H1 (cell line): ENCODE measurements at regions not wholly inside any gene's neighbourhood (a gene's known extent, or its start where the extent isn't known, plus 50 kb on each side); places are given as distances from the start of the nearest gene placed in this dataset.

Experiments used
- CTCF ChIA-PET: fragments of 300-600 bp; sonication (Branson Sonifier 250); formaldehyde crosslinking; loops from one replicate; lab custom pipeline; 2021; ENCODE audit not compliant: partially characterized antibody; lab: Charles Lee
- POLR2A ChIA-PET: fragments of 300-600 bp; sonication (Branson Sonifier 250); formaldehyde crosslinking; loops from one replicate; lab custom pipeline; 2021; ENCODE audit warnings: inconsistent platforms; ENCODE audit not compliant: partially characterized antibody; lab: Charles Lee
- DNase-seq, 2 experiments: peaks; one replicate each; pipeline versions ENCODE4 v3.0.0 to v3.0.0-alpha.2; 2010 to 2022; ENCODE audit warnings: low spot score in 2 of 2, low read depth in 1 of 2, mixed read lengths in 1 of 2
- FAIRE-seq: peaks from 2 replicates; lab custom pipeline; 2011; peaks lifted over from hg19 to GRCh38; lab: Jason Lieb, UNC
- H2AFZ ChIP-seq: 2 replicates; pipeline ENCODE4 v1.8.1; 2012; ENCODE audit warnings: low read length, inconsistent platforms
- H2AK5ac ChIP-seq: 2 replicates; pipeline ENCODE4 v1.6.1; 2013; ENCODE audit warnings: low read depth, low read length
- H2BK120ac ChIP-seq: replicated peaks from 2 replicates; pipeline ENCODE3; 2013; ENCODE audit warnings: low read depth, low read length, inconsistent platforms
- H2BK12ac ChIP-seq: 2 replicates; pipeline ENCODE4 v1.6.1; 2013; ENCODE audit warnings: low read depth, low read length
- H2BK15ac ChIP-seq: 2 replicates; pipeline ENCODE4 v1.6.1; 2013; ENCODE audit warnings: low read length
- H2BK20ac ChIP-seq: 2 replicates; pipeline ENCODE4 v1.6.1; 2013; ENCODE audit warnings: low read length
- H2BK5ac ChIP-seq: 2 replicates; pipeline ENCODE4 v1.6.1; 2013; ENCODE audit warnings: low read depth, low read length
- H3K14ac ChIP-seq: 2 replicates; pipeline ENCODE4 v1.6.1; 2013; ENCODE audit warnings: inconsistent platforms; ENCODE audit not compliant: insufficient read length
- H3K18ac ChIP-seq: 2 replicates; pipeline ENCODE4 v1.6.1; 2013; ENCODE audit warnings: low read length; ENCODE audit errors: extremely low read depth
- H3K23ac ChIP-seq: 2 replicates; pipeline ENCODE4 v1.6.1; 2013; ENCODE audit warnings: inconsistent platforms; ENCODE audit not compliant: insufficient read length
- H3K23me2 ChIP-seq: 2 replicates; pipeline ENCODE4 v1.6.1; 2013; ENCODE audit warnings: low read depth, low read length
- H3K27ac ChIP-seq: 2 replicates; pipeline ENCODE4 v1.6.1; 2011; ENCODE audit warnings: low read depth, low read length, inconsistent platforms
- H3K27me3 ChIP-seq, 4 experiments: replicated peaks in 1 of 4; 1 replicate in 1 of 4; 2 replicates in 3 of 4; pipeline versions ENCODE4 v1.6.1 to v1.8.1; 2011 to 2013; ENCODE audit warnings: low read length in 3 of 4, mild to moderate bottlenecking in 3 of 4, inconsistent platforms in 2 of 4, mixed read lengths in 2 of 4, moderate library complexity in 1 of 4; ENCODE audit not compliant: control insufficient read depth in 3 of 4, insufficient read depth in 3 of 4; ENCODE audit errors: extremely low read depth in 1 of 4
- H3K36me3 ChIP-seq, 4 experiments: 2 replicates each; pipeline versions ENCODE4 v1.6.1 to v1.8.1; 2011 to 2013; ENCODE audit warnings: mild to moderate bottlenecking in 4 of 4, low read length in 3 of 4, moderate library complexity in 2 of 4, control low read depth in 1 of 4, inconsistent platforms in 1 of 4; ENCODE audit not compliant: insufficient read depth in 4 of 4, control insufficient read depth in 2 of 4
- H3K4ac ChIP-seq: replicated peaks from 2 replicates; pipeline ENCODE3; 2013; ENCODE audit warnings: low read length, low read depth, mixed read lengths, inconsistent platforms; ENCODE audit not compliant: insufficient read length
- H3K4me1 ChIP-seq, 4 experiments: replicated peaks in 1 of 4; 1 replicate in 1 of 4; 2 replicates in 3 of 4; pipeline versions ENCODE4 v1.6.1 to v1.8.1; 2011 to 2013; ENCODE audit warnings: low read length in 3 of 4, inconsistent platforms in 2 of 4, mixed read lengths in 1 of 4; ENCODE audit not compliant: insufficient read depth in 4 of 4, control insufficient read depth in 3 of 4
- H3K4me2 ChIP-seq, 2 experiments: 2 replicates each; pipeline versions ENCODE4 v1.6.1 to v1.8.1; 2011 to 2013; ENCODE audit warnings: low read depth in 2 of 2, low read length in 2 of 2, control low read depth in 1 of 2, inconsistent platforms in 1 of 2, mild to moderate bottlenecking in 1 of 2; ENCODE audit not compliant: insufficient read depth in 1 of 2
- H3K4me3 ChIP-seq, 4 experiments: fragments of 200-600, 300-600 bp in 1 of 4; sonication (generic), shearing (Covaris generic), sonication (Bioruptor Twin) in 1 of 4; 2 replicates each; pipeline versions ENCODE4 v1.5.1 to v1.8.1; 2011 to 2016; ENCODE audit warnings: low read length in 4 of 4, low read depth in 3 of 4, control low read depth in 2 of 4, inconsistent platforms in 2 of 4, mild to moderate bottlenecking in 2 of 4, mixed read lengths in 1 of 4, moderate library complexity in 1 of 4; ENCODE audit not compliant: insufficient read depth in 2 of 4; ENCODE audit errors: extremely low read depth in 1 of 4
- H3K56ac ChIP-seq: replicated peaks from 2 replicates; pipeline ENCODE3; 2013; ENCODE audit warnings: low read depth, mild to moderate bottlenecking, mixed read lengths, low read length, inconsistent platforms; ENCODE audit not compliant: insufficient read length
- H3K79me1 ChIP-seq: 2 replicates; pipeline ENCODE4 v1.6.1; 2013; ENCODE audit warnings: low read depth, low read length, control low read depth
- H3K79me2 ChIP-seq, 2 experiments: 2 replicates each; pipeline versions ENCODE4 v1.6.1 to v1.8.1; 2012 to 2013; ENCODE audit warnings: low read length in 2 of 2, mild to moderate bottlenecking in 2 of 2, inconsistent platforms in 1 of 2; ENCODE audit not compliant: insufficient read depth in 2 of 2, control insufficient read depth in 1 of 2
- H3K9ac ChIP-seq, 4 experiments: replicated peaks in 1 of 4; 1 replicate in 1 of 4; 2 replicates in 3 of 4; pipeline versions ENCODE4 v1.6.1 to v1.8.1; 2011 to 2013; ENCODE audit warnings: low read depth in 3 of 4, low read length in 3 of 4, control low read depth in 2 of 4, mild to moderate bottlenecking in 2 of 4, moderate library complexity in 2 of 4, inconsistent platforms in 1 of 4; ENCODE audit errors: extremely low read depth in 1 of 4
- H3K9me3 ChIP-seq, 2 experiments: 2 replicates each; pipeline versions ENCODE4 v1.6.1 to v1.8.1; 2012 to 2013; ENCODE audit warnings: mild to moderate bottlenecking in 2 of 2, moderate library complexity in 2 of 2, control low read depth in 1 of 2, inconsistent platforms in 1 of 2, low read depth in 1 of 2, low read length in 1 of 2, mixed read lengths in 1 of 2; ENCODE audit not compliant: insufficient read depth in 2 of 2
- H4K20me1 ChIP-seq, 2 experiments: replicated peaks in 1 of 2; 2 replicates each; pipeline versions ENCODE3 to v1.8.1; 2011 to 2013; ENCODE audit warnings: inconsistent platforms in 2 of 2, low read length in 2 of 2, mild to moderate bottlenecking in 1 of 2; ENCODE audit not compliant: insufficient read depth in 2 of 2, control insufficient read depth in 1 of 2
- H4K5ac ChIP-seq: 2 replicates; pipeline ENCODE4 v1.6.1; 2013; ENCODE audit warnings: low read length, low read depth, mixed read lengths, inconsistent platforms; ENCODE audit not compliant: insufficient read length
- H4K8ac ChIP-seq: 2 replicates; pipeline ENCODE4 v1.8.0; 2013; ENCODE audit warnings: mild to moderate bottlenecking, moderate library complexity, low read length, inconsistent platforms; ENCODE audit not compliant: insufficient read depth; ENCODE audit errors: extremely low read depth
- H4K91ac ChIP-seq: replicated peaks from 2 replicates; pipeline ENCODE3; 2013; ENCODE audit warnings: low read length, mixed read lengths, inconsistent platforms; ENCODE audit not compliant: insufficient read length
- ASH2L ChIP-seq: fragments of 200-600, 300-600 bp; sonication (generic); IDR thresholded peaks from one replicate; pipeline ENCODE4 v1.7.1; 2017; ENCODE audit warnings: low read length
- CHD2 ChIP-seq: IDR thresholded peaks from 2 replicates; pipeline ENCODE4 v1.6.1; 2012; ENCODE audit warnings: low read length, improper control_type of control experiment
- EP300 ChIP-seq, 2 experiments: IDR thresholded peaks; 1 replicate in 1 of 2; 2 replicates in 1 of 2; pipeline ENCODE4 v1.6.1; 2011 to 2012; ENCODE audit warnings: low read depth in 2 of 2, low read length in 2 of 2, mild to moderate bottlenecking in 2 of 2, borderline replicate concordance in 1 of 2, inconsistent platforms in 1 of 2, moderate library complexity in 1 of 2
- NANOG ChIP-seq: IDR thresholded peaks from 2 replicates; pipeline ENCODE4 v1.6.1; 2011; ENCODE audit warnings: low read length, low read depth, mild to moderate bottlenecking, inconsistent platforms; ENCODE audit not compliant: insufficient read depth, poor library complexity, severe bottlenecking
- RAD21 ChIP-seq, 2 experiments: IDR thresholded peaks in 1 of 2; conservative IDR thresholded peaks in 1 of 2; 2 replicates each; pipeline ENCODE4 v1.6.1; 2011; ENCODE audit warnings: low read depth in 2 of 2, low read length in 2 of 2, improper control_type of control experiment in 1 of 2, inconsistent platforms in 1 of 2, mild to moderate bottlenecking in 1 of 2, moderate library complexity in 1 of 2
- RXRA ChIP-seq: IDR thresholded peaks from 2 replicates; pipeline ENCODE4 v1.6.1; 2011; ENCODE audit warnings: low read depth, mild to moderate bottlenecking, low read length, moderate library complexity; ENCODE audit not compliant: insufficient read depth
- SIN3A ChIP-seq, 2 experiments: IDR thresholded peaks in 1 of 2; conservative IDR thresholded peaks in 1 of 2; 2 replicates each; pipeline ENCODE4 v1.6.1; 2011 to 2012; ENCODE audit warnings: low read length in 2 of 2, improper control_type of control experiment in 1 of 2, low read depth in 1 of 2, mild to moderate bottlenecking in 1 of 2
- SRF ChIP-seq: IDR thresholded peaks from 2 replicates; pipeline ENCODE4 v1.6.1; 2011; ENCODE audit warnings: mild to moderate bottlenecking, low read depth, low read length, moderate library complexity
- TAF1 ChIP-seq: IDR thresholded peaks from 2 replicates; pipeline ENCODE4 v1.6.1; 2011; ENCODE audit warnings: mild to moderate bottlenecking, low read depth, low read length
- TCF12 ChIP-seq: IDR thresholded peaks from 2 replicates; pipeline ENCODE4 v1.6.1; 2011; ENCODE audit warnings: low read depth, mild to moderate bottlenecking, low read length
- WGBS, 2 experiments: shearing (Covaris generic) in 1 of 2; methylation state at CpG; one replicate each; pipeline versions ENCODE4 v1.1.6 to v1.1.7; 2013 to 2015; ENCODE audit warnings: low lambda C conversion rate in 2 of 2, mixed read lengths in 2 of 2, inconsistent platforms in 1 of 2, low coverage in 1 of 2, missing lambda C conversion rate in 1 of 2; ENCODE audit not compliant: insufficient replicate concordance in 2 of 2, insufficient coverage in 1 of 2, insufficient read length in 1 of 2; ENCODE audit errors: extremely low coverage in 1 of 2, missing lambda C conversion rate in 1 of 2; 5-methylcytosine and 5-hydroxymethylcytosine counted together
- TF ChIP-seq, protein P1 (sequence below), 3 experiments: IDR thresholded peaks; 1 replicate in 2 of 3; 2 replicates in 1 of 3; pipeline versions ENCODE4 v1.5.1 to v1.6.1; 2011; ENCODE audit warnings: low read length in 3 of 3, mild to moderate bottlenecking in 3 of 3, inconsistent platforms in 2 of 3, low read depth in 1 of 3, moderate library complexity in 1 of 3; ENCODE audit not compliant: insufficient read depth in 1 of 3; ENCODE audit errors: control extremely low read depth in 1 of 3

DNA sequence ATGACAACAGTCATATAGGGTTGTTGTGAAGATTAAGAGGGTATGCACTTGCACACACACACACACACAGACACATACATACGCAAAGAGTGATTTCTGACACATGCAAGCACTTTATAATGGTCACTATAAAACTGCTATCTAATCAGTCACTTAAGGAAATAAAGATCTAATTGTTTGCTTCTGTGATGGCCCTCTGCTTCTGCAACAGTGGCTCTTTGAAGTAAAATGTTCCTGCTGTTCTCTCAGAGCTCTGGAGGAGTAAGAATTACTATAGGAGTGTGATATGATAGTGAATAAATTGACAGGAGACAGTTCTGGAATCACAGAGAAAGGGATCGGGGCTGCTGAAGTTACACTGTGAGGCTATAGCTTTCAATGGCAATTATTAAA, 494.5 kb upstream of the B3GALT2 start:
- Histone ChIP-seq H3K23ac (no peak overlapping the region), H2BK20ac (no peak overlapping the region), H3K9me3 (no peaks in the 10 kb centered on the region), H2AFZ (no peak overlapping the region), H4K91ac (no peak overlapping the region), H2BK15ac (0 out of 2 replicates have a peak overlapping the region, but pooled peaks have one; percentile 63), H3K18ac (no peak overlapping the region), H3K14ac (no peak overlapping the region), H2BK120ac (no peak overlapping the region), H3K79me1 (no peaks in the 10 kb centered on the region), H3K4me2 (no peak overlapping the region), H2BK12ac (no peak overlapping the region), H3K9ac (no peak overlapping the region), H4K8ac (no peak overlapping the region), H3K4ac (no peak overlapping the region), H3K27me3 (no peaks in the 10 kb centered on the region), H3K79me2 (no peaks in the 10 kb centered on the region), H3K4me1 (peaks cover 0 to 4% (median 2%) of the 10 kb centered on the region in 4 experiments; a peak in 3 of 7 replicates), H2AK5ac (no peak overlapping the region), H3K36me3 (no peaks in the 10 kb centered on the region), H2BK5ac (no peak overlapping the region), H3K23me2 (peaks cover 2% of the 10 kb centered on the region; the same call in 1 of the 2 replicates), H4K20me1 (no peaks in the 10 kb centered on the region), H3K4me3 (no peak overlapping the region), H4K5ac (no peak overlapping the region), H3K56ac (no peak overlapping the region), H3K27ac (no peak overlapping the region)
- FAIRE-seq (no peak), DNase-seq (no peak)
- WGBS, 2 experiments = 25% methylated on average over 2 of the region's 2 CpGs; no CpG with 5 or more reads in 1 of the 2 experiments
- ChIA-PET CTCF (interaction anchor here (0.8 to 1.3 kb wide), 3 partner anchors 50 to 322 kb away, joined by 3 to 4 read pairs (median 3); no protein-coding TSS in a partner anchor), POLR2A (interaction anchor here (0.6 kb wide), 1 partner anchor 502 kb away, joined by 3 read pairs; no protein-coding TSS in a partner anchor)
- TF ChIP-seq TAF1 (no peak), NANOG (no peak), SRF (no peak), EP300 (IDR thresholded peaks at IDR 0.05; ENCODE audit: borderline replicate concordance in 1 of 2, low read depth in 2 of 2, low read length in 2 of 2) (no peak), SIN3A (conservative IDR thresholded peaks at IDR 0.05 in 1 of 2, IDR thresholded peaks at IDR 0.05 in 1 of 2; ENCODE audit: low read depth in 1 of 2, low read length in 2 of 2) (no peak), ASH2L (no peak), CHD2 (no peak), RXRA (no peak), TCF12 (no peak), RAD21 (IDR thresholded peaks at IDR 0.05 in 1 of 2, conservative IDR thresholded peaks at IDR 0.05 in 1 of 2; ENCODE audit: low read depth in 2 of 2, low read length in 2 of 2) (no peak)
- TF ChIP-seq, protein P1, sequence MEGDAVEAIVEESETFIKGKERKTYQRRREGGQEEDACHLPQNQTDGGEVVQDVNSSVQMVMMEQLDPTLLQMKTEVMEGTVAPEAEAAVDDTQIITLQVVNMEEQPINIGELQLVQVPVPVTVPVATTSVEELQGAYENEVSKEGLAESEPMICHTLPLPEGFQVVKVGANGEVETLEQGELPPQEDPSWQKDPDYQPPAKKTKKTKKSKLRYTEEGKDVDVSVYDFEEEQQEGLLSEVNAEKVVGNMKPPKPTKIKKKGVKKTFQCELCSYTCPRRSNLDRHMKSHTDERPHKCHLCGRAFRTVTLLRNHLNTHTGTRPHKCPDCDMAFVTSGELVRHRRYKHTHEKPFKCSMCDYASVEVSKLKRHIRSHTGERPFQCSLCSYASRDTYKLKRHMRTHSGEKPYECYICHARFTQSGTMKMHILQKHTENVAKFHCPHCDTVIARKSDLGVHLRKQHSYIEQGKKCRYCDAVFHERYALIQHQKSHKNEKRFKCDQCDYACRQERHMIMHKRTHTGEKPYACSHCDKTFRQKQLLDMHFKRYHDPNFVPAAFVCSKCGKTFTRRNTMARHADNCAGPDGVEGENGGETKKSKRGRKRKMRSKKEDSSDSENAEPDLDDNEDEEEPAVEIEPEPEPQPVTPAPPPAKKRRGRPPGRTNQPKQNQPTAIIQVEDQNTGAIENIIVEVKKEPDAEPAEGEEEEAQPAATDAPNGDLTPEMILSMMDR (IDR thresholded peaks at IDR 0.05; ENCODE audit: control extremely low read depth in 1 of 3, insufficient read depth in 1 of 3, low read depth in 1 of 3, low read length in 3 of 3) = no peak
